Panc1 (cell line): ENCODE measurements at regions not wholly inside any gene's neighbourhood (a gene's known extent, or its start where the extent isn't known, plus 50 kb on each side); places are given as distances from the start of the nearest gene placed in this dataset.

Source experiments
- ATAC-seq: fragments of 200-7000 bp; cut with Tn5 transposase; 2 replicates; pipeline ENCODE4 v1.9.1; 2020; ENCODE audit warnings: mild to moderate bottlenecking, moderate library complexity
- BruUV-seq: library from RNA; stranded (reverse); fragments of 400-500 nt; replicated peaks from 2 replicates; lab custom pipeline; 2021; lab: Mats Ljungman, UMichigan
- CTCF ChIA-PET: fragments of 300-600 bp; sonication (Branson Sonifier 250); formaldehyde crosslinking; loops from one replicate; lab custom pipeline; 2022; ENCODE audit warnings: antibody characterized with exemption; lab: Charles Lee
- POLR2A ChIA-PET: fragments of 300-600 bp; sonication (Branson Sonifier 250); formaldehyde crosslinking; loops from one replicate; lab custom pipeline; 2022; ENCODE audit warnings: antibody characterized with exemption; lab: Charles Lee
- DNase-seq: peaks from one replicate; pipeline ENCODE4 v3.0.0-alpha.2; 2010; ENCODE audit warnings: low read depth, low spot score
- H3K27ac ChIP-seq: 2 replicates; pipeline ENCODE4 v1.5.1; 2011; ENCODE audit warnings: mild to moderate bottlenecking, low read length, inconsistent platforms
- H3K27me3 ChIP-seq: fragments of 200-500 bp; sonication (Bioruptor generic); 2 replicates; pipeline ENCODE4 v1.6.0; 2014; ENCODE audit warnings: low read length, inconsistent platforms; ENCODE audit not compliant: control insufficient read depth, insufficient read depth
- H3K36me3 ChIP-seq: fragments of 200-500 bp; sonication (Bioruptor generic); 2 replicates; pipeline ENCODE4 v1.5.1; 2014; ENCODE audit warnings: inconsistent platforms, mild to moderate bottlenecking, low read length, moderate library complexity; ENCODE audit not compliant: control insufficient read depth, insufficient read depth
- H3K4me1 ChIP-seq: 2 replicates; pipeline ENCODE4 v1.5.1; 2011; ENCODE audit warnings: inconsistent platforms, mild to moderate bottlenecking, low read length, moderate library complexity; ENCODE audit not compliant: control insufficient read depth, insufficient read depth
- H3K4me3 ChIP-seq, 2 experiments: 2 replicates each; pipeline ENCODE4 v1.5.1; 2011 to 2012; ENCODE audit warnings: low read depth in 2 of 2, low read length in 2 of 2, mild to moderate bottlenecking in 2 of 2, inconsistent platforms in 1 of 2, moderate library complexity in 1 of 2
- H3K9me3 ChIP-seq: fragments of 200-500 bp; sonication (Bioruptor generic); 2 replicates; pipeline ENCODE4 v1.5.1; 2014; ENCODE audit warnings: low read depth, mild to moderate bottlenecking, inconsistent platforms, low read length, moderate library complexity; ENCODE audit not compliant: control insufficient read depth, insufficient read depth
- CTCF ChIP-seq: fragments of 450-650 bp; IDR thresholded peaks from 2 replicates; pipeline ENCODE4 v1.5.1; 2017; ENCODE audit warnings: mild to moderate bottlenecking
- POLR2AphosphoS5 ChIP-seq: IDR thresholded peaks from 2 replicates; pipeline ENCODE4 v1.6.1; 2012; ENCODE audit warnings: mild to moderate bottlenecking, low read depth, low read length, moderate library complexity
- REST ChIP-seq, 2 experiments: IDR thresholded peaks; 2 replicates each; pipeline ENCODE4 v1.6.1; 2011 to 2012; ENCODE audit warnings: low read depth in 2 of 2, control low read depth in 1 of 2, low read length in 1 of 2, mild to moderate bottlenecking in 1 of 2, moderate library complexity in 1 of 2; ENCODE audit not compliant: insufficient read depth in 1 of 2
- SIN3A ChIP-seq: IDR thresholded peaks from 2 replicates; pipeline ENCODE4 v1.6.1; 2012; ENCODE audit warnings: low read depth, mild to moderate bottlenecking, low read length, moderate library complexity, borderline replicate concordance; ENCODE audit not compliant: insufficient read depth
- TCF7L2 ChIP-seq: IDR thresholded peaks from 2 replicates; pipeline ENCODE4 v1.6.1; 2011; ENCODE audit warnings: mild to moderate bottlenecking, low read depth, low read length, inconsistent platforms
- in situ Hi-C: cut with HindIII; loops from 2 replicates; pipeline ENCODE4 v1.10.0; 2016; ENCODE audit warnings: low sequenced_read_pairs, low pct_unique_long_range_greater_than_20kb
- intact Hi-C: fragments of 100-400 bp; cut with micrococcal nuclease; formaldehyde crosslinking; loops from one replicate; pipeline ENCODE4 v1.10.0; 2022; ENCODE audit not compliant: unreplicated experiment

- in situ Hi-C loops (no loop called here), intact Hi-C loops (no loop called here)
- H3K27me3 ChIP-seq, result no peaks in the 10 kb centered on the region
- DNase-seq, result no peak
- no peak for ATAC-seq
- H3K27ac ChIP-seq, result no peak overlapping the region
- no peaks in the 10 kb centered on the region for H3K36me3 ChIP-seq
- CTCF ChIA-PET, result no interaction called here
- H3K4me1 ChIP-seq, result no peaks in the 10 kb centered on the region
- H3K9me3 ChIP-seq, result no peaks in the 10 kb centered on the region
- no TSS peak for BruUV-seq
- TF ChIP-seq SIN3A, result no peak
- TF ChIP-seq CTCF, result no peak
- no peak for TF ChIP-seq REST (IDR thresholded peaks at IDR 0.05; ENCODE audit: insufficient read depth in 1 of 2, low read depth in 2 of 2, low read length in 1 of 2)
- H3K4me3 ChIP-seq, result no peak overlapping the region
- POLR2A ChIA-PET, result no interaction called here
Observed at GRCh38 chr6:25172819-25173218, 106.4 kb upstream of the CARMIL1 start.

- intact Hi-C loops (no loop called here), in situ Hi-C loops (no loop called here)
- no peak overlapping the region for H3K4me3 ChIP-seq
- no peaks in the 10 kb centered on the region for H3K4me1 ChIP-seq
- no peaks in the 10 kb centered on the region for H3K36me3 ChIP-seq
- H3K27ac ChIP-seq, result no peak overlapping the region
- no peak for DNase-seq
- ChIA-PET POLR2A (no interaction called here), CTCF (no interaction called here)
- no peak for ATAC-seq
- no peak for TF ChIP-seq CTCF
- TF ChIP-seq TCF7L2, result no peak
- TF ChIP-seq REST (IDR thresholded peaks at IDR 0.05; ENCODE audit: insufficient read depth in 1 of 2, low read depth in 2 of 2, low read length in 1 of 2), result no peak
- TF ChIP-seq POLR2AphosphoS5, result no peak
- TF ChIP-seq SIN3A, result no peak
- no TSS peak for BruUV-seq
- no peaks in the 10 kb centered on the region for H3K27me3 ChIP-seq
- no peaks in the 10 kb centered on the region for H3K9me3 ChIP-seq
Observed at GRCh38 chr6:25173246-25173645, 105.9 kb upstream of the CARMIL1 start.
